ENCODE measurements at regions not wholly inside any gene's neighbourhood (a gene's known extent, or its start where the extent isn't known, plus 50 kb on each side); places are given as distances from the start of the nearest gene placed in this dataset.

GRCh38 chr13:78012046-78012445 lies 93.4 kb upstream of the EDNRB start:
- H3K4me3 ChIP-seq (ENCODE audit: low read length), result no peak overlapping the region
- no peak for TF ChIP-seq EZH2phosphoT487 (IDR thresholded peaks at IDR 0.05; ENCODE audit: low read depth)
- no peak for TF ChIP-seq CTCF (IDR thresholded peaks at IDR 0.05; ENCODE audit: low read depth, low read length)
- no peaks in the 10 kb centered on the region; the same call in 1 of the 2 replicates for H3K4me1 ChIP-seq (ENCODE audit: low read length)
- H2AFZ ChIP-seq (ENCODE audit: low read depth, low read length), result no peak overlapping the region
- H4K20me1 ChIP-seq (ENCODE audit: insufficient read depth, low read length), result no peaks in the 10 kb centered on the region
- no peak overlapping the region for H3K9ac ChIP-seq (ENCODE audit: low read length)
- no peaks in the 10 kb centered on the region for H3K9me3 ChIP-seq (ENCODE audit: insufficient read depth, low read length)
- H3K4me2 ChIP-seq (ENCODE audit: low read length), result no peak overlapping the region
- no peaks in the 10 kb centered on the region for H3K79me2 ChIP-seq (ENCODE audit: low read length)
- no peaks in the 10 kb centered on the region for H3K27me3 ChIP-seq (ENCODE audit: low read depth, low read length)
- no peaks in the 10 kb centered on the region for H3K36me3 ChIP-seq (replicated peaks; ENCODE audit: low read depth, low read length)
- H3K27ac ChIP-seq (ENCODE audit: low read length), result no peak overlapping the region

GRCh38 chr13:78004821-78005220 lies 86.2 kb upstream of the EDNRB start:
- no peaks in the 10 kb centered on the region for H3K4me1 ChIP-seq (ENCODE audit: low read length)
- no peak overlapping the region for H3K9ac ChIP-seq (ENCODE audit: low read length)
- no peak overlapping the region for H3K4me2 ChIP-seq (ENCODE audit: low read length)
- no peak overlapping the region for H2AFZ ChIP-seq (ENCODE audit: low read depth, low read length)
- H3K36me3 ChIP-seq (replicated peaks; ENCODE audit: low read depth, low read length), result no peaks in the 10 kb centered on the region
- TF ChIP-seq EZH2phosphoT487 (IDR thresholded peaks at IDR 0.05; ENCODE audit: low read depth) (no peak), CTCF (IDR thresholded peaks at IDR 0.05; ENCODE audit: low read depth, low read length) (no peak)
- no peak overlapping the region for H3K4me3 ChIP-seq (ENCODE audit: low read length)
- no peaks in the 10 kb centered on the region for H3K27me3 ChIP-seq (ENCODE audit: low read depth, low read length)
- no peaks in the 10 kb centered on the region for H3K9me3 ChIP-seq (ENCODE audit: insufficient read depth, low read length)
- H4K20me1 ChIP-seq (ENCODE audit: insufficient read depth, low read length), result no peaks in the 10 kb centered on the region
- H3K27ac ChIP-seq (ENCODE audit: low read length), result no peak overlapping the region
- H3K79me2 ChIP-seq (ENCODE audit: low read length), result no peaks in the 10 kb centered on the region

- no peak overlapping the region for H3K27ac ChIP-seq (ENCODE audit: low read length)
- H3K79me2 ChIP-seq (ENCODE audit: low read length), result no peaks in the 10 kb centered on the region
- H3K4me3 ChIP-seq (ENCODE audit: low read length), result no peak overlapping the region
- 0 out of 2 replicates have a peak, but pooled peaks cover 2% of the 10 kb centered on the region for H3K9me3 ChIP-seq (ENCODE audit: insufficient read depth, low read length)
- no peaks in the 10 kb centered on the region for H3K36me3 ChIP-seq (replicated peaks; ENCODE audit: low read depth, low read length)
- H3K9ac ChIP-seq (ENCODE audit: low read length), result no peak overlapping the region
- H3K27me3 ChIP-seq (ENCODE audit: low read depth, low read length), result no peaks in the 10 kb centered on the region
- no peak for TF ChIP-seq CTCF (IDR thresholded peaks at IDR 0.05; ENCODE audit: low read depth, low read length)
- no peak for TF ChIP-seq EZH2phosphoT487 (IDR thresholded peaks at IDR 0.05; ENCODE audit: low read depth)
- no peaks in the 10 kb centered on the region for H4K20me1 ChIP-seq (ENCODE audit: insufficient read depth, low read length)
- no peak overlapping the region for H2AFZ ChIP-seq (ENCODE audit: low read depth, low read length)
- no peaks in the 10 kb centered on the region for H3K4me1 ChIP-seq (ENCODE audit: low read length)
- no peak overlapping the region for H3K4me2 ChIP-seq (ENCODE audit: low read length)
Observed at GRCh38 chr13:77999746-78000145, 81.1 kb upstream of the EDNRB start.

- Histone ChIP-seq H3K79me2 (ENCODE audit: low read length) (no peaks in the 10 kb centered on the region), H3K27me3 (ENCODE audit: low read depth, low read length) (no peaks in the 10 kb centered on the region), H4K20me1 (ENCODE audit: insufficient read depth, low read length) (no peaks in the 10 kb centered on the region), H2AFZ (ENCODE audit: low read depth, low read length) (no peak overlapping the region), H3K9ac (ENCODE audit: low read length) (no peak overlapping the region), H3K4me2 (ENCODE audit: low read length) (no peak overlapping the region), H3K27ac (ENCODE audit: low read length) (no peak overlapping the region), H3K36me3 (replicated peaks; ENCODE audit: low read depth, low read length) (no peaks in the 10 kb centered on the region), H3K4me3 (ENCODE audit: low read length) (no peak overlapping the region), H3K4me1 (ENCODE audit: low read length) (no peaks in the 10 kb centered on the region), H3K9me3 (ENCODE audit: insufficient read depth, low read length) (0 out of 2 replicates have a peak, but pooled peaks cover 2% of the 10 kb centered on the region)
- TF ChIP-seq EZH2phosphoT487 (IDR thresholded peaks at IDR 0.05; ENCODE audit: low read depth), result no peak
- TF ChIP-seq CTCF (IDR thresholded peaks at IDR 0.05; ENCODE audit: low read depth, low read length), result no peak
Observed at GRCh38 chr13:77994166-77994565, 75.5 kb upstream of the EDNRB start.
